H1 (cell line): ENCODE measurements at regions not wholly inside any gene's neighbourhood (a gene's known extent, or its start where the extent isn't known, plus 50 kb on each side); places are given as distances from the start of the nearest gene placed in this dataset.

Source experiments
- CTCF ChIA-PET: fragments of 300-600 bp; sonication (Branson Sonifier 250); formaldehyde crosslinking; loops from one replicate; lab custom pipeline; 2021; ENCODE audit not compliant: partially characterized antibody; lab: Charles Lee
- POLR2A ChIA-PET: fragments of 300-600 bp; sonication (Branson Sonifier 250); formaldehyde crosslinking; loops from one replicate; lab custom pipeline; 2021; ENCODE audit warnings: inconsistent platforms; ENCODE audit not compliant: partially characterized antibody; lab: Charles Lee
- DNase-seq, 2 experiments: peaks; one replicate each; pipeline versions ENCODE4 v3.0.0 to v3.0.0-alpha.2; 2010 to 2022; ENCODE audit warnings: low spot score in 2 of 2, low read depth in 1 of 2, mixed read lengths in 1 of 2
- FAIRE-seq: peaks from 2 replicates; lab custom pipeline; 2011; peaks lifted over from hg19 to GRCh38; lab: Jason Lieb, UNC
- H2AFZ ChIP-seq: 2 replicates; pipeline ENCODE4 v1.8.1; 2012; ENCODE audit warnings: low read length, inconsistent platforms
- H2AK5ac ChIP-seq: 2 replicates; pipeline ENCODE4 v1.6.1; 2013; ENCODE audit warnings: low read depth, low read length
- H2BK120ac ChIP-seq: replicated peaks from 2 replicates; pipeline ENCODE3; 2013; ENCODE audit warnings: low read depth, low read length, inconsistent platforms
- H2BK12ac ChIP-seq: 2 replicates; pipeline ENCODE4 v1.6.1; 2013; ENCODE audit warnings: low read depth, low read length
- H2BK15ac ChIP-seq: 2 replicates; pipeline ENCODE4 v1.6.1; 2013; ENCODE audit warnings: low read length
- H2BK20ac ChIP-seq: 2 replicates; pipeline ENCODE4 v1.6.1; 2013; ENCODE audit warnings: low read length
- H2BK5ac ChIP-seq: 2 replicates; pipeline ENCODE4 v1.6.1; 2013; ENCODE audit warnings: low read depth, low read length
- H3K14ac ChIP-seq: 2 replicates; pipeline ENCODE4 v1.6.1; 2013; ENCODE audit warnings: inconsistent platforms; ENCODE audit not compliant: insufficient read length
- H3K18ac ChIP-seq: 2 replicates; pipeline ENCODE4 v1.6.1; 2013; ENCODE audit warnings: low read length; ENCODE audit errors: extremely low read depth
- H3K23ac ChIP-seq: 2 replicates; pipeline ENCODE4 v1.6.1; 2013; ENCODE audit warnings: inconsistent platforms; ENCODE audit not compliant: insufficient read length
- H3K23me2 ChIP-seq: 2 replicates; pipeline ENCODE4 v1.6.1; 2013; ENCODE audit warnings: low read depth, low read length
- H3K27ac ChIP-seq: 2 replicates; pipeline ENCODE4 v1.6.1; 2011; ENCODE audit warnings: low read depth, low read length, inconsistent platforms
- H3K27me3 ChIP-seq, 4 experiments: replicated peaks in 1 of 4; 1 replicate in 1 of 4; 2 replicates in 3 of 4; pipeline versions ENCODE4 v1.6.1 to v1.8.1; 2011 to 2013; ENCODE audit warnings: low read length in 3 of 4, mild to moderate bottlenecking in 3 of 4, inconsistent platforms in 2 of 4, mixed read lengths in 2 of 4, moderate library complexity in 1 of 4; ENCODE audit not compliant: control insufficient read depth in 3 of 4, insufficient read depth in 3 of 4; ENCODE audit errors: extremely low read depth in 1 of 4
- H3K36me3 ChIP-seq, 4 experiments: 2 replicates each; pipeline versions ENCODE4 v1.6.1 to v1.8.1; 2011 to 2013; ENCODE audit warnings: mild to moderate bottlenecking in 4 of 4, low read length in 3 of 4, moderate library complexity in 2 of 4, control low read depth in 1 of 4, inconsistent platforms in 1 of 4; ENCODE audit not compliant: insufficient read depth in 4 of 4, control insufficient read depth in 2 of 4
- H3K4ac ChIP-seq: replicated peaks from 2 replicates; pipeline ENCODE3; 2013; ENCODE audit warnings: low read length, low read depth, mixed read lengths, inconsistent platforms; ENCODE audit not compliant: insufficient read length
- H3K4me1 ChIP-seq, 4 experiments: replicated peaks in 1 of 4; 1 replicate in 1 of 4; 2 replicates in 3 of 4; pipeline versions ENCODE4 v1.6.1 to v1.8.1; 2011 to 2013; ENCODE audit warnings: low read length in 3 of 4, inconsistent platforms in 2 of 4, mixed read lengths in 1 of 4; ENCODE audit not compliant: insufficient read depth in 4 of 4, control insufficient read depth in 3 of 4
- H3K4me2 ChIP-seq, 2 experiments: 2 replicates each; pipeline versions ENCODE4 v1.6.1 to v1.8.1; 2011 to 2013; ENCODE audit warnings: low read depth in 2 of 2, low read length in 2 of 2, control low read depth in 1 of 2, inconsistent platforms in 1 of 2, mild to moderate bottlenecking in 1 of 2; ENCODE audit not compliant: insufficient read depth in 1 of 2
- H3K4me3 ChIP-seq, 4 experiments: fragments of 200-600, 300-600 bp in 1 of 4; sonication (generic), shearing (Covaris generic), sonication (Bioruptor Twin) in 1 of 4; 2 replicates each; pipeline versions ENCODE4 v1.5.1 to v1.8.1; 2011 to 2016; ENCODE audit warnings: low read length in 4 of 4, low read depth in 3 of 4, control low read depth in 2 of 4, inconsistent platforms in 2 of 4, mild to moderate bottlenecking in 2 of 4, mixed read lengths in 1 of 4, moderate library complexity in 1 of 4; ENCODE audit not compliant: insufficient read depth in 2 of 4; ENCODE audit errors: extremely low read depth in 1 of 4
- H3K56ac ChIP-seq: replicated peaks from 2 replicates; pipeline ENCODE3; 2013; ENCODE audit warnings: low read depth, mild to moderate bottlenecking, mixed read lengths, low read length, inconsistent platforms; ENCODE audit not compliant: insufficient read length
- H3K79me1 ChIP-seq: 2 replicates; pipeline ENCODE4 v1.6.1; 2013; ENCODE audit warnings: low read depth, low read length, control low read depth
- H3K79me2 ChIP-seq, 2 experiments: 2 replicates each; pipeline versions ENCODE4 v1.6.1 to v1.8.1; 2012 to 2013; ENCODE audit warnings: low read length in 2 of 2, mild to moderate bottlenecking in 2 of 2, inconsistent platforms in 1 of 2; ENCODE audit not compliant: insufficient read depth in 2 of 2, control insufficient read depth in 1 of 2
- H3K9ac ChIP-seq, 4 experiments: replicated peaks in 1 of 4; 1 replicate in 1 of 4; 2 replicates in 3 of 4; pipeline versions ENCODE4 v1.6.1 to v1.8.1; 2011 to 2013; ENCODE audit warnings: low read depth in 3 of 4, low read length in 3 of 4, control low read depth in 2 of 4, mild to moderate bottlenecking in 2 of 4, moderate library complexity in 2 of 4, inconsistent platforms in 1 of 4; ENCODE audit errors: extremely low read depth in 1 of 4
- H3K9me3 ChIP-seq, 2 experiments: 2 replicates each; pipeline versions ENCODE4 v1.6.1 to v1.8.1; 2012 to 2013; ENCODE audit warnings: mild to moderate bottlenecking in 2 of 2, moderate library complexity in 2 of 2, control low read depth in 1 of 2, inconsistent platforms in 1 of 2, low read depth in 1 of 2, low read length in 1 of 2, mixed read lengths in 1 of 2; ENCODE audit not compliant: insufficient read depth in 2 of 2
- H4K20me1 ChIP-seq, 2 experiments: replicated peaks in 1 of 2; 2 replicates each; pipeline versions ENCODE3 to v1.8.1; 2011 to 2013; ENCODE audit warnings: inconsistent platforms in 2 of 2, low read length in 2 of 2, mild to moderate bottlenecking in 1 of 2; ENCODE audit not compliant: insufficient read depth in 2 of 2, control insufficient read depth in 1 of 2
- H4K5ac ChIP-seq: 2 replicates; pipeline ENCODE4 v1.6.1; 2013; ENCODE audit warnings: low read length, low read depth, mixed read lengths, inconsistent platforms; ENCODE audit not compliant: insufficient read length
- H4K8ac ChIP-seq: 2 replicates; pipeline ENCODE4 v1.8.0; 2013; ENCODE audit warnings: mild to moderate bottlenecking, moderate library complexity, low read length, inconsistent platforms; ENCODE audit not compliant: insufficient read depth; ENCODE audit errors: extremely low read depth
- H4K91ac ChIP-seq: replicated peaks from 2 replicates; pipeline ENCODE3; 2013; ENCODE audit warnings: low read length, mixed read lengths, inconsistent platforms; ENCODE audit not compliant: insufficient read length
- ATF2 ChIP-seq: IDR thresholded peaks from 2 replicates; pipeline ENCODE4 v1.6.1; 2012; ENCODE audit warnings: low read length, inconsistent platforms
- ATF3 ChIP-seq: IDR thresholded peaks from 2 replicates; pipeline ENCODE4 v1.6.1; 2011; ENCODE audit warnings: low read depth, mild to moderate bottlenecking, low read length; ENCODE audit not compliant: insufficient read depth
- KDM1A ChIP-seq: fragments of 200-600, 300-600 bp; sonication (generic); IDR thresholded peaks from 2 replicates; pipeline ENCODE4 v1.7.1; 2016; ENCODE audit warnings: mild to moderate bottlenecking, low read length, borderline replicate concordance
- KDM4A ChIP-seq: IDR thresholded peaks from one replicate; pipeline ENCODE4 v1.7.1; 2012; ENCODE audit warnings: low read depth, mild to moderate bottlenecking, moderate library complexity, low read length, inconsistent platforms; ENCODE audit not compliant: severe bottlenecking
- NANOG ChIP-seq: IDR thresholded peaks from 2 replicates; pipeline ENCODE4 v1.6.1; 2011; ENCODE audit warnings: low read length, low read depth, mild to moderate bottlenecking, inconsistent platforms; ENCODE audit not compliant: insufficient read depth, poor library complexity, severe bottlenecking
- NRF1 ChIP-seq: IDR thresholded peaks from 2 replicates; pipeline ENCODE4 v1.6.1; 2011; ENCODE audit warnings: mild to moderate bottlenecking, low read depth, low read length, improper control_type of control experiment
- POLR2AphosphoS5 ChIP-seq: IDR thresholded peaks from 2 replicates; pipeline ENCODE4 v1.6.1; 2011; ENCODE audit warnings: low read depth, low read length
- SP1 ChIP-seq: IDR thresholded peaks from 2 replicates; pipeline ENCODE4 v1.6.1; 2011; ENCODE audit warnings: low read depth, low read length
- SP2 ChIP-seq: IDR thresholded peaks from 2 replicates; pipeline ENCODE4 v1.6.1; 2012; ENCODE audit warnings: mild to moderate bottlenecking, low read length, inconsistent platforms
- SP4 ChIP-seq: IDR thresholded peaks from 2 replicates; pipeline ENCODE4 v1.6.1; 2012; ENCODE audit warnings: low read length, inconsistent platforms
- SUZ12 ChIP-seq: fragments of 200-600 bp; sonication (generic); IDR thresholded peaks from 2 replicates; pipeline ENCODE4 v1.6.1; 2012; ENCODE audit warnings: mild to moderate bottlenecking, inconsistent platforms, low read length, moderate library complexity, mixed read lengths
- WGBS, 2 experiments: shearing (Covaris generic) in 1 of 2; methylation state at CpG; one replicate each; pipeline versions ENCODE4 v1.1.6 to v1.1.7; 2013 to 2015; ENCODE audit warnings: low lambda C conversion rate in 2 of 2, mixed read lengths in 2 of 2, inconsistent platforms in 1 of 2, low coverage in 1 of 2, missing lambda C conversion rate in 1 of 2; ENCODE audit not compliant: insufficient replicate concordance in 2 of 2, insufficient coverage in 1 of 2, insufficient read length in 1 of 2; ENCODE audit errors: extremely low coverage in 1 of 2, missing lambda C conversion rate in 1 of 2; 5-methylcytosine and 5-hydroxymethylcytosine counted together
- TF ChIP-seq, protein P1 (sequence below): IDR thresholded peaks from 2 replicates; pipeline ENCODE4 v1.6.1; 2011; ENCODE audit warnings: low read length, improper control_type of control experiment

GRCh38 chr5:118597543-118597942 is 390.8 kb downstream of the DTWD2 start:
- Histone ChIP-seq H3K9me3 (no peaks in the 10 kb centered on the region), H3K56ac (no peak overlapping the region), H3K27me3 (no peaks in the 10 kb centered on the region), H3K4ac (no peak overlapping the region), H2BK5ac (no peak overlapping the region), H2BK20ac (no peak overlapping the region), H2BK15ac (no peak overlapping the region), H3K14ac (no peak overlapping the region), H3K18ac (no peak overlapping the region), H3K4me2 (no peak overlapping the region), H3K4me1 (no peaks in the 10 kb centered on the region), H2AFZ (no peak overlapping the region), H4K20me1 (no peaks in the 10 kb centered on the region), H3K79me2 (no peaks in the 10 kb centered on the region), H2BK120ac (no peak overlapping the region), H3K23ac (no peak overlapping the region), H3K79me1 (no peaks in the 10 kb centered on the region), H4K8ac (no peak overlapping the region), H3K9ac (no peak overlapping the region), H4K5ac (no peak overlapping the region), H2AK5ac (no peak overlapping the region), H4K91ac (no peak overlapping the region), H3K36me3 (no peaks in the 10 kb centered on the region), H3K4me3 (no peak overlapping the region), H2BK12ac (no peak overlapping the region), H3K23me2 (no peaks in the 10 kb centered on the region), H3K27ac (no peak overlapping the region)
- FAIRE-seq (no peak), DNase-seq (no peak)
- WGBS, 2 experiments, result 93% methylated on average over 3 of the region's 3 CpGs; no CpG with 5 or more reads in 1 of the 2 experiments
- CTCF ChIA-PET, result no interaction called here
- POLR2A ChIA-PET, result no interaction called here
- TF ChIP-seq NRF1, result no peak
- TF ChIP-seq SP2, result no peak
- no peak for TF ChIP-seq KDM1A
- no peak for TF ChIP-seq KDM4A
- no peak for TF ChIP-seq POLR2AphosphoS5
- TF ChIP-seq ATF2, result no peak
- TF ChIP-seq SUZ12, result no peak
- TF ChIP-seq NANOG, result no peak
- no peak for TF ChIP-seq SP1
- TF ChIP-seq SP4, result no peak
- TF ChIP-seq, protein P1, sequence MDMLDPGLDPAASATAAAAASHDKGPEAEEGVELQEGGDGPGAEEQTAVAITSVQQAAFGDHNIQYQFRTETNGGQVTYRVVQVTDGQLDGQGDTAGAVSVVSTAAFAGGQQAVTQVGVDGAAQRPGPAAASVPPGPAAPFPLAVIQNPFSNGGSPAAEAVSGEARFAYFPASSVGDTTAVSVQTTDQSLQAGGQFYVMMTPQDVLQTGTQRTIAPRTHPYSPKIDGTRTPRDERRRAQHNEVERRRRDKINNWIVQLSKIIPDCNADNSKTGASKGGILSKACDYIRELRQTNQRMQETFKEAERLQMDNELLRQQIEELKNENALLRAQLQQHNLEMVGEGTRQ, result no peak
- no peak for TF ChIP-seq ATF3
